OCI-LY1 (cell line): ENCODE measurements at regions not wholly inside any gene's neighbourhood (a gene's known extent, or its start where the extent isn't known, plus 50 kb on each side); places are given as distances from the start of the nearest gene placed in this dataset.
"Not testable (repeated sequence)": the region's sequence is repeated elsewhere in the genome, so short reads cannot be mapped to it uniquely, and the experiment has no call there.

Experiments
- EZH2 ChIP-seq: fragments of 200-600 bp; sonication (generic), shearing (Covaris generic); IDR thresholded peaks from 2 replicates; pipeline ENCODE4 v1.8.0; 2017; ENCODE audit warnings: borderline replicate concordance, mixed run types, mild to moderate bottlenecking, antibody characterized with exemption, low read length, moderate library complexity, mixed read lengths
- TF ChIP-seq, protein P1 (sequence below): fragments of 200-600 bp; sonication (generic), shearing (Covaris generic); IDR thresholded peaks from 2 replicates; pipeline ENCODE4 v1.5.1; 2017; ENCODE audit warnings: mild to moderate bottlenecking, antibody characterized with exemption, low read length, moderate library complexity, mixed read lengths

DNA sequence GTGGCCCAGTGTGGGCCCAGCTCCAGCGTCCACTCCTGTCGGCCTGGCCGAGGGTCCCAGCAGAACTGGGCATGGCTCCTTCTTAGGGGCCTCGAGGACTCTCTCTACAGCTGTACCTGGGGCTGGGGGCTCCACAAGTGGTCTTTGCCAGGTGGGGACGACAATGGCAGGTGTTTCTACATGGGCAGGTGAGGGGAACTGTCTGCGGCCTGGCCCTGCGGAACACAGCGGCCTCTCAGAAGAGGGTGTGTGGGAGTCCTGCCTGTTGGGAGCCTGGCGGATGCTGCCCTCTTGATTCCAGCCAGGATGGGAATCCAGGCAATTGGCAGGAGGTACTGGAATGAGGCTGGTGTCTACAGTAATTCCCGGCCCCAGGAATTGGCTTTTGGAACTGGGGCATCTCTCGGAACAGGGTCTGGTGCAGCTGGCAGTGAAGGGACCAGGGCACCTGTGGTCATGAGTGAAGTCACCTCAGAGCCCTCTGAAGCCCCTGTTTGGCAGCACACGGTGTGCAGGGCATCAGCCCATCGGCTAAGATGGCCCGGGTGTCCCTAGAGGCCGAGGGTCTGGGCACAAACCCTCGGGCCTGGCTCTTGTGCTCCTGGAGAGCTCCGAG is 357.9 kb downstream of the TMEM121 start:
- TF ChIP-seq, protein P1, sequence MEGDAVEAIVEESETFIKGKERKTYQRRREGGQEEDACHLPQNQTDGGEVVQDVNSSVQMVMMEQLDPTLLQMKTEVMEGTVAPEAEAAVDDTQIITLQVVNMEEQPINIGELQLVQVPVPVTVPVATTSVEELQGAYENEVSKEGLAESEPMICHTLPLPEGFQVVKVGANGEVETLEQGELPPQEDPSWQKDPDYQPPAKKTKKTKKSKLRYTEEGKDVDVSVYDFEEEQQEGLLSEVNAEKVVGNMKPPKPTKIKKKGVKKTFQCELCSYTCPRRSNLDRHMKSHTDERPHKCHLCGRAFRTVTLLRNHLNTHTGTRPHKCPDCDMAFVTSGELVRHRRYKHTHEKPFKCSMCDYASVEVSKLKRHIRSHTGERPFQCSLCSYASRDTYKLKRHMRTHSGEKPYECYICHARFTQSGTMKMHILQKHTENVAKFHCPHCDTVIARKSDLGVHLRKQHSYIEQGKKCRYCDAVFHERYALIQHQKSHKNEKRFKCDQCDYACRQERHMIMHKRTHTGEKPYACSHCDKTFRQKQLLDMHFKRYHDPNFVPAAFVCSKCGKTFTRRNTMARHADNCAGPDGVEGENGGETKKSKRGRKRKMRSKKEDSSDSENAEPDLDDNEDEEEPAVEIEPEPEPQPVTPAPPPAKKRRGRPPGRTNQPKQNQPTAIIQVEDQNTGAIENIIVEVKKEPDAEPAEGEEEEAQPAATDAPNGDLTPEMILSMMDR, result not testable (repeated sequence)
- TF ChIP-seq EZH2, result not testable (repeated sequence)
